T-helper 17 cell (primary cell): ENCODE measurements at regions not wholly inside any gene's neighbourhood (a gene's known extent, or its start where the extent isn't known, plus 50 kb on each side); places are given as distances from the start of the nearest gene placed in this dataset.

Experiments
- ATAC-seq: fragments of 150-1000 bp; cut with Tn5 transposase; 2 replicates; pipeline ENCODE4 v1.10.0; 2021; ENCODE audit warnings: mild to moderate bottlenecking, moderate library complexity
- DNase-seq, 3 donors: peaks; one replicate each; pipeline versions ENCODE4 v3.0.0 to v3.0.0-alpha.2; 2020 to 2021
- H3K9me3 ChIP-seq: one replicate; pipeline ENCODE4 v1.7.0; 2013; ENCODE audit warnings: low read length, mild to moderate bottlenecking; ENCODE audit not compliant: control insufficient read depth, poor library complexity, severe bottlenecking
- H3K27ac Mint-ChIP-seq: one replicate; pipeline ENCODE4 v1.8.0; 2022; ENCODE audit warnings: mild to moderate bottlenecking, moderate library complexity, mixed read lengths
- H3K27me3 Mint-ChIP-seq: one replicate; pipeline ENCODE4 v1.8.0; 2022; ENCODE audit warnings: mixed read lengths
- H3K36me3 Mint-ChIP-seq: one replicate; pipeline ENCODE4 v1.8.0; 2022; ENCODE audit warnings: low read depth, mixed read lengths
- H3K4me1 Mint-ChIP-seq: one replicate; pipeline ENCODE4 v1.8.0; 2022; ENCODE audit warnings: mild to moderate bottlenecking, mixed read lengths
- H3K4me3 Mint-ChIP-seq: one replicate; pipeline ENCODE4 v1.8.0; 2022; ENCODE audit warnings: mild to moderate bottlenecking, moderate library complexity, mixed read lengths

GRCh38 chr13:26474286-26474685 lies 83.2 kb upstream of the WASF3 start:
- H3K27me3 Mint-ChIP-seq, result peaks cover 1% of the 10 kb centered on the region
- DNase-seq, result no peak
- H3K27ac Mint-ChIP-seq, result no peak overlapping the region
- peaks cover 2% of the 10 kb centered on the region for H3K4me1 Mint-ChIP-seq
- H3K4me3 Mint-ChIP-seq, result no peak overlapping the region
- H3K9me3 ChIP-seq, result no peaks in the 10 kb centered on the region
- ATAC-seq, result no peak
- no peaks in the 10 kb centered on the region for H3K36me3 Mint-ChIP-seq

GRCh38 chr13:26475176-26476110 lies 82.0 kb upstream of the WASF3 start:
- H3K9me3 ChIP-seq, result no peaks in the 10 kb centered on the region
- no peaks in the 10 kb centered on the region for H3K36me3 Mint-ChIP-seq
- H3K27me3 Mint-ChIP-seq, result no peaks in the 10 kb centered on the region
- H3K4me3 Mint-ChIP-seq, result no peak overlapping the region
- ATAC-seq (no peak), DNase-seq (no peak)
- H3K27ac Mint-ChIP-seq, result no peak overlapping the region
- H3K4me1 Mint-ChIP-seq, result peaks cover 2% of the 10 kb centered on the region

- Mint-ChIP-seq H3K4me1 (peaks cover 2% of the 10 kb centered on the region), H3K4me3 (peak overlapping the region; percentile 28), H3K36me3 (no peaks in the 10 kb centered on the region), H3K27ac (no peak overlapping the region), H3K27me3 (no peaks in the 10 kb centered on the region)
- ATAC-seq (no peak), DNase-seq (no peak)
- H3K9me3 ChIP-seq, result no peaks in the 10 kb centered on the region
Observed at GRCh38 chr13:26476111-26476781, 81.2 kb upstream of the WASF3 start.

- no peaks in the 10 kb centered on the region for H3K9me3 ChIP-seq
- Mint-ChIP-seq H3K4me3 (peak overlapping the region; percentile 41), H3K27ac (no peak overlapping the region), H3K4me1 (peaks cover 2% of the 10 kb centered on the region), H3K36me3 (no peaks in the 10 kb centered on the region), H3K27me3 (no peaks in the 10 kb centered on the region)
- DNase-seq, result no peak
- ATAC-seq, result no peak
Observed at GRCh38 chr13:26476782-26477142, 80.7 kb upstream of the WASF3 start.

- Mint-ChIP-seq H3K27ac (no peak overlapping the region), H3K4me1 (peaks cover 4% of the 10 kb centered on the region), H3K36me3 (no peaks in the 10 kb centered on the region), H3K27me3 (no peaks in the 10 kb centered on the region), H3K4me3 (no peak overlapping the region)
- ATAC-seq (no peak), DNase-seq (no peak)
- no peaks in the 10 kb centered on the region for H3K9me3 ChIP-seq
Observed at GRCh38 chr13:26477681-26478080, 79.8 kb upstream of the WASF3 start.

- Mint-ChIP-seq H3K4me1 (peaks cover 7% of the 10 kb centered on the region), H3K27ac (no peak overlapping the region), H3K27me3 (no peaks in the 10 kb centered on the region), H3K36me3 (no peaks in the 10 kb centered on the region), H3K4me3 (no peak overlapping the region)
- ATAC-seq (no peak), DNase-seq (no peak)
- no peaks in the 10 kb centered on the region for H3K9me3 ChIP-seq
Observed at GRCh38 chr13:26480246-26480855, 77.1 kb upstream of the WASF3 start.

- Mint-ChIP-seq H3K27ac (peak overlapping the region; percentile 71), H3K36me3 (no peaks in the 10 kb centered on the region), H3K4me3 (peak overlapping the region; percentile 52), H3K27me3 (peaks cover 2% of the 10 kb centered on the region), H3K4me1 (peaks cover 10% of the 10 kb centered on the region)
- H3K9me3 ChIP-seq, result no peaks in the 10 kb centered on the region
- DNase-seq, result peak in 2 of 3 donors; percentile 48 to 53
- peak; percentile 93 for ATAC-seq
Observed at GRCh38 chr13:26482451-26483197, 74.9 kb upstream of the WASF3 start.

- DNase-seq (no peak), ATAC-seq (no peak)
- Mint-ChIP-seq H3K36me3 (no peaks in the 10 kb centered on the region), H3K27ac (no peak overlapping the region), H3K4me1 (peaks cover 10% of the 10 kb centered on the region), H3K27me3 (peaks cover 4% of the 10 kb centered on the region), H3K4me3 (no peak overlapping the region)
- H3K9me3 ChIP-seq, result no peaks in the 10 kb centered on the region
Observed at GRCh38 chr13:26483546-26483945, 73.9 kb upstream of the WASF3 start.

- Mint-ChIP-seq H3K27me3 (peaks cover 11% of the 10 kb centered on the region), H3K4me1 (peaks cover 10% of the 10 kb centered on the region), H3K27ac (no peak overlapping the region), H3K36me3 (no peaks in the 10 kb centered on the region), H3K4me3 (no peak overlapping the region)
- H3K9me3 ChIP-seq, result no peaks in the 10 kb centered on the region
- ATAC-seq (no peak), DNase-seq (no peak)
Observed at GRCh38 chr13:26484196-26484595, 73.3 kb upstream of the WASF3 start.

GRCh38 chr13:26485288-26485687 lies 72.2 kb upstream of the WASF3 start:
- peaks cover 20% of the 10 kb centered on the region for H3K27me3 Mint-ChIP-seq
- peaks cover 10% of the 10 kb centered on the region for H3K4me1 Mint-ChIP-seq
- H3K27ac Mint-ChIP-seq, result no peak overlapping the region

GRCh38 chr13:26485786-26486185 lies 71.7 kb upstream of the WASF3 start:
- no peak overlapping the region for H3K4me3 Mint-ChIP-seq

More at GRCh38 chr13:26485288-26485687, 72.2 kb upstream of the WASF3 start:
- ATAC-seq (no peak), DNase-seq (no peak)
- Mint-ChIP-seq H3K36me3 (no peaks in the 10 kb centered on the region), H3K4me3 (no peak overlapping the region)
- H3K9me3 ChIP-seq, result no peaks in the 10 kb centered on the region

GRCh38 chr13:26486550-26486949 lies 70.9 kb upstream of the WASF3 start:
- Mint-ChIP-seq H3K36me3 (no peaks in the 10 kb centered on the region), H3K27me3 (peaks cover 30% of the 10 kb centered on the region), H3K27ac (no peak overlapping the region), H3K4me1 (peaks cover 13% of the 10 kb centered on the region), H3K4me3 (no peak overlapping the region)
- no peak for ATAC-seq
- no peaks in the 10 kb centered on the region for H3K9me3 ChIP-seq
- no peak for DNase-seq

More at GRCh38 chr13:26485786-26486185, 71.7 kb upstream of the WASF3 start:
- no peak for DNase-seq
- H3K27ac Mint-ChIP-seq, result no peak overlapping the region
- ATAC-seq, result no peak
- H3K36me3 Mint-ChIP-seq, result no peaks in the 10 kb centered on the region
- no peaks in the 10 kb centered on the region for H3K9me3 ChIP-seq
- H3K27me3 Mint-ChIP-seq, result peaks cover 23% of the 10 kb centered on the region
- H3K4me1 Mint-ChIP-seq, result peaks cover 12% of the 10 kb centered on the region

- H3K36me3 Mint-ChIP-seq, result no peaks in the 10 kb centered on the region
- H3K27me3 Mint-ChIP-seq, result peaks cover 42% of the 10 kb centered on the region
- no peak overlapping the region for H3K27ac Mint-ChIP-seq
- DNase-seq (no peak), ATAC-seq (no peak)
- H3K9me3 ChIP-seq, result no peaks in the 10 kb centered on the region
- H3K4me3 Mint-ChIP-seq, result no peak overlapping the region
- H3K4me1 Mint-ChIP-seq, result peaks cover 10% of the 10 kb centered on the region
Observed at GRCh38 chr13:26487781-26488180, 69.7 kb upstream of the WASF3 start.
